Prostate gland (tissue), 2 donors: ENCODE measurements at regions not wholly inside any gene's neighbourhood (a gene's known extent, or its start where the extent isn't known, plus 50 kb on each side); places are given as distances from the start of the nearest gene placed in this dataset.

Source experiments
- DNase-seq: peaks from one replicate; pipeline ENCODE4 v3.0.0-alpha.2; 2019; ENCODE audit warnings: low spot score
- H3K27ac ChIP-seq, 2 donors: fragments of 200-600 bp; sonication (generic); 2 replicates each; pipeline ENCODE4 v1.5.1; 2017 to 2019
- H3K27me3 ChIP-seq: fragments of 200-600 bp; sonication (generic); replicated peaks from 2 replicates; pipeline ENCODE4 v1.5.1; 2019; ENCODE audit not compliant: insufficient read depth
- H3K36me3 ChIP-seq, 2 donors: fragments of 200-600 bp; sonication (generic); 1 replicate in 1 of 2; 2 replicates in 1 of 2; pipeline versions ENCODE4 v1.5.1 to v1.8.1; 2017 to 2019
- H3K4me1 ChIP-seq: fragments of 200-600 bp; sonication (generic); replicated peaks from 2 replicates; pipeline ENCODE4 v1.5.1; 2019
- H3K4me3 ChIP-seq, 2 donors: fragments of 200-600 bp; sonication (generic); 2 replicates each; pipeline ENCODE4 v1.5.1; 2017 to 2019
- H3K9me3 ChIP-seq: fragments of 200-600 bp; sonication (generic); 2 replicates; pipeline ENCODE4 v1.5.1; 2017
- CTCF ChIP-seq, 4 experiments: fragments of 200-600 bp in 2 of 4; fragments of 450-650 bp in 2 of 4; sonication (generic) in 2 of 4; IDR thresholded peaks; 1 replicate in 3 of 4; 2 replicates in 1 of 4; pipeline ENCODE4 v1.5.1; 2016 to 2019; ENCODE audit warnings: antibody characterized with exemption in 4 of 4, mild to moderate bottlenecking in 2 of 4, moderate library complexity in 2 of 4
- POLR2A ChIP-seq: fragments of 450-650 bp; IDR thresholded peaks from one replicate; pipeline ENCODE4 v1.6.1; 2016; ENCODE audit warnings: antibody characterized with exemption, mild to moderate bottlenecking
- POLR2AphosphoS5 ChIP-seq: sonication (generic); formaldehyde crosslinking; IDR thresholded peaks from one replicate; pipeline ENCODE4 v1.6.1; 2017; ENCODE audit warnings: antibody characterized with exemption
- whole genome bisulfite sequencing: methylation state at CpG from one replicate; pipeline ENCODE4 v1.1.5; 2018; 5-methylcytosine and 5-hydroxymethylcytosine counted together
- intact Hi-C: fragments of 100-400 bp; cut with DNase I; formaldehyde crosslinking; loops from one replicate; pipeline ENCODE4 v1.14.2; 2022

DNA sequence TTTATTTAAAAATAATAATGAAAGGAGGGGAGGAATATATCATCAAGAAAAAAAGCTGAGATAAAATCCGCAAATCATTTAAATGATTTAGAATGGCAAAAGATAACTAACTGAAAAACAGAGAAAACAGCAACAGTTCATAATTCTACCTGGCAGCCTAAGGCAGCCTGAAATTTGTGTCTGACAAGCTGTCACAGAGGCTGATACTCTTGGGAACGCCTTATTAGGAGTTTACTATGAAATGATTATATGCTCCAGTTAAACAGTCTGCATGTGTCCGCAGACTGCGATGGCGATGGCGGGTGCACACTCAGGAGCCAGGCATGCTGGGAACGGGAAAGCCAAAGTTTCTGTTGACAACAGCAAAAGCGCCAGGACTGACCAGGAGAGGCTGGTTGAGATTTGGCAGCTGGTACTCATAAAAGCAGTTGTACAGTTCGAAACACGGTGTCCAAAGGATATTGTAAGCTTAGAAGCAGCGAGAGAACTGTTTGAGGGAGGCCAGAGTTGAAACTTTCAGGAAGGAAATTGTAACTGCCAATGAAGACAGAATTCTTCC is 172.9 kb upstream of the MPPED2 start:
- Histone ChIP-seq H3K9me3 (no peaks in the 10 kb centered on the region), H3K27ac (no peak overlapping the region), H3K36me3 (no peaks in the 10 kb centered on the region), H3K4me3 (no peak overlapping the region), H3K4me1 (no peaks in the 10 kb centered on the region), H3K27me3 (no peaks in the 10 kb centered on the region)
- 56% methylated on average over 11 of the region's 11 CpGs for whole genome bisulfite sequencing
- DNase-seq, result no peak
- intact Hi-C loops, result no loop called here
- no peak for TF ChIP-seq POLR2A
- TF ChIP-seq POLR2AphosphoS5, result no peak

DNA sequence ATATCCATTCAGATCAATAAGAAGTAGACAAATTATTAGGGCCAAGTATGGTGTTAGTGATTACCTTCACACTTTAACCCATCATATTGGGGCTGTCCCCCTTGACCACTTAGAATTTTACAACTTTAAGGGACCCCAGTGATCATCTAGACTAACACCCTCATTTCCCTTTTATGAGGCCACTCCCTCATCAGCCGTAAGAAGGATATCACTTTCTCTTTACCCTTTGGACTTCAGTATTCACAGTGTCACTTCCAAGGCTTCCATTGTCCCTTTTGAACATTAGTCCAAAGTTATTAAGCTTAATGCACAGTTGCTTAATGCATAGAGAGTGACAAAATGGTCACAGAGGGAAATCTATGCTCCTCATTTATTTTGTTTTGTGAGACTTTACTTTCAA is 172.4 kb upstream of the MPPED2 start:
- Histone ChIP-seq H3K36me3 (no peaks in the 10 kb centered on the region), H3K27me3 (no peaks in the 10 kb centered on the region), H3K4me3 (no peak overlapping the region), H3K27ac (no peak overlapping the region), H3K4me1 (no peaks in the 10 kb centered on the region), H3K9me3 (no peaks in the 10 kb centered on the region)
- TF ChIP-seq POLR2A (no peak), CTCF (IDR thresholded peaks at IDR 0.05) (no peak), POLR2AphosphoS5 (no peak)
- WGBS, result 69% methylated on average over 1 of the region's 1 CpG
- DNase-seq, result no peak
- intact Hi-C loops, result no loop called here

GRCh38 chr11:30758012-30758411 is 171.9 kb upstream of the MPPED2 start:
- DNase-seq, result no peak
- no peaks in the 10 kb centered on the region for H3K36me3 ChIP-seq
- no peak overlapping the region for H3K27ac ChIP-seq
- H3K27me3 ChIP-seq, result no peaks in the 10 kb centered on the region
- no peaks in the 10 kb centered on the region for H3K4me1 ChIP-seq
- intact Hi-C loops, result no loop called here
- WGBS, result 83% methylated on average over 3 of the region's 3 CpGs
- no peaks in the 10 kb centered on the region for H3K9me3 ChIP-seq
- TF ChIP-seq CTCF (IDR thresholded peaks at IDR 0.05) (no peak), POLR2AphosphoS5 (no peak), POLR2A (no peak)
- no peak overlapping the region for H3K4me3 ChIP-seq

DNA sequence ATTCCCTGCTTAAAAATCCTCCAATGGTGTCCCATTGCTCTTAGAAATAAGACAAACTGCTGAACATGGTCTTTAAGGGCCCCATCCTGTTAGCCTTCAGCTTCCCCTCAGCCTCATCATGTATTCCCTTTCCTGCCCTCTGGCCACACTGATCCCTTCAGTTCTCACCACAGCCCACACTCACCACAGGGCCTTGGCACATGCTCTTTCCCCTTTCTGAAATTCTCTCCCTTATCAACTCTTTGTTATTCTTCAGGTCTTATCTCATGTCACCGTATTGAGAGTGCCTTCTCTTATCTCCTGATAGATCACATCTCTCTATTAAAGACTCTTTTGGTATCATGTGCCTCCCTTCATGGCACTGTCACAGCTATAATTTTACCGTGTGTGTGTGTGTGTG is 167.8 kb upstream of the MPPED2 start:
- Histone ChIP-seq H3K9me3 (no peaks in the 10 kb centered on the region), H3K36me3 (no peaks in the 10 kb centered on the region), H3K4me1 (no peaks in the 10 kb centered on the region), H3K27ac (no peak overlapping the region), H3K27me3 (no peaks in the 10 kb centered on the region), H3K4me3 (no peak overlapping the region)
- TF ChIP-seq CTCF (IDR thresholded peaks at IDR 0.05), result no peak
- WGBS, result 36% methylated on average over 2 of the region's 2 CpGs
- no peak for DNase-seq
- intact Hi-C loops, result no loop called here

- TF ChIP-seq POLR2AphosphoS5, result no peak
- no peak for TF ChIP-seq POLR2A
- Histone ChIP-seq H3K36me3 (no peaks in the 10 kb centered on the region), H3K27me3 (no peaks in the 10 kb centered on the region), H3K4me1 (no peaks in the 10 kb centered on the region), H3K9me3 (no peaks in the 10 kb centered on the region), H3K4me3 (no peak overlapping the region), H3K27ac (no peak overlapping the region)
- intact Hi-C loops, result no loop called here
- no peak for DNase-seq
- 91% methylated on average over 5 of the region's 5 CpGs for WGBS
These were observed 167.4 kb upstream of the MPPED2 start for GRCh38 chr11:30753504-30753903.

DNA sequence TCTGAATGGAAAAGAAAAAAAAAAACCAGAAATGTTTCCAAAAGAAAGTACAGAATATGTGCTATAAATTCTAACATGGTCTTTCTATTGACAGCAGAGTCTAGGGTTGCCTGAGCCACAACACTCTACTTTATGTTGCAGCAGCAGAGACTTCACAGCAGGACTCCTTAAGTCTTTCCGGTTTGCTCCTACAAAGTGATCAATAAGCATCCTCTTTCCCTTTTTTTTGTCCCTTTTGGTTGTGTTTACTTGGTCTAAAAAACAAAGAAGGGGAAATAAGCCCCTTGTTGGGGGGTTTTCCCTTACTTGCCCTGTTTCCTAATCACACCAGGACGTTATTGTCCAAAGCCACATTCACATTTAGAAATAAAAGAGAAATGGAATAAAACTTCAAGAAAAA is 163.1 kb upstream of the MPPED2 start:
- Histone ChIP-seq H3K4me3 (no peak overlapping the region), H3K27ac (no peak overlapping the region), H3K9me3 (no peaks in the 10 kb centered on the region), H3K4me1 (no peaks in the 10 kb centered on the region), H3K27me3 (no peaks in the 10 kb centered on the region), H3K36me3 (no peaks in the 10 kb centered on the region)
- DNase-seq, result no peak
- WGBS, result 76% methylated on average over 2 of the region's 2 CpGs
- TF ChIP-seq POLR2A, result no peak
- no peak for TF ChIP-seq CTCF (IDR thresholded peaks at IDR 0.05)
- no peak for TF ChIP-seq POLR2AphosphoS5
- intact Hi-C loops, result no loop called here
